ENCODE measurements at regions not wholly inside any gene's neighbourhood (a gene's known extent, or its start where the extent isn't known, plus 50 kb on each side); places are given as distances from the start of the nearest gene placed in this dataset.

- WGBS, 2 donors = 75 to 81% methylated on average over 5 of the region's 5 CpGs
- DNase-seq (no peak), ATAC-seq (no peak)
- Histone ChIP-seq H3K4me3 (no peak overlapping the region), H3K9me3 (no peaks in the 10 kb centered on the region), H3K36me3 (no peaks in the 10 kb centered on the region), H3K27ac (no peak overlapping the region), H3K4me1 (no peaks in the 10 kb centered on the region), H3K27me3 (peaks cover 0 to 10% (median 0%) of the 10 kb centered on the region in 7 donors)
- intact Hi-C loops (cut with DNase I) = no loop called here
- TF ChIP-seq, protein P1, sequence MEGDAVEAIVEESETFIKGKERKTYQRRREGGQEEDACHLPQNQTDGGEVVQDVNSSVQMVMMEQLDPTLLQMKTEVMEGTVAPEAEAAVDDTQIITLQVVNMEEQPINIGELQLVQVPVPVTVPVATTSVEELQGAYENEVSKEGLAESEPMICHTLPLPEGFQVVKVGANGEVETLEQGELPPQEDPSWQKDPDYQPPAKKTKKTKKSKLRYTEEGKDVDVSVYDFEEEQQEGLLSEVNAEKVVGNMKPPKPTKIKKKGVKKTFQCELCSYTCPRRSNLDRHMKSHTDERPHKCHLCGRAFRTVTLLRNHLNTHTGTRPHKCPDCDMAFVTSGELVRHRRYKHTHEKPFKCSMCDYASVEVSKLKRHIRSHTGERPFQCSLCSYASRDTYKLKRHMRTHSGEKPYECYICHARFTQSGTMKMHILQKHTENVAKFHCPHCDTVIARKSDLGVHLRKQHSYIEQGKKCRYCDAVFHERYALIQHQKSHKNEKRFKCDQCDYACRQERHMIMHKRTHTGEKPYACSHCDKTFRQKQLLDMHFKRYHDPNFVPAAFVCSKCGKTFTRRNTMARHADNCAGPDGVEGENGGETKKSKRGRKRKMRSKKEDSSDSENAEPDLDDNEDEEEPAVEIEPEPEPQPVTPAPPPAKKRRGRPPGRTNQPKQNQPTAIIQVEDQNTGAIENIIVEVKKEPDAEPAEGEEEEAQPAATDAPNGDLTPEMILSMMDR (IDR thresholded peaks at IDR 0.05) = no peak
Measured at GRCh38 chr14:78091361-78091760, 78.8 kb upstream of the NRXN3 start.

- ATAC-seq = no peak
- peaks cover 0 to 9% (median 0%) of the 10 kb centered on the region in 7 donors for H3K27me3 ChIP-seq
- intact Hi-C loops (cut with DNase I) = no loop called here
Measured at GRCh38 chr14:78092040-78092439, 78.1 kb upstream of the NRXN3 start.

GRCh38 chr14:78103271-78103670, 66.9 kb upstream of the NRXN3 start:
- intact Hi-C loops (cut with DNase I) = no loop called here
- Histone ChIP-seq H3K4me1 (no peaks in the 10 kb centered on the region), H3K27me3 (peaks cover 0 to 8% (median 0%) of the 10 kb centered on the region in 7 donors), H3K4me3 (no peak overlapping the region), H3K9me3 (peaks cover 0 to 7% (median 0%) of the 10 kb centered on the region in 11 donors), H3K36me3 (no peaks in the 10 kb centered on the region), H3K27ac (no peak overlapping the region)
- DNase-seq (no peak), ATAC-seq (no peak)
- TF ChIP-seq, protein P1 (IDR thresholded peaks at IDR 0.05) = no peak
- 65 to 66% methylated on average over 3 of the region's 3 CpGs for WGBS, 2 donors

More at GRCh38 chr14:78092040-78092439, 78.1 kb upstream of the NRXN3 start:
- no peak for DNase-seq
- 55 to 68% methylated on average over 7 of the region's 7 CpGs for WGBS, 2 donors
- no peaks in the 10 kb centered on the region for H3K36me3 ChIP-seq
- no peak overlapping the region for H3K27ac ChIP-seq
- H3K9me3 ChIP-seq = no peaks in the 10 kb centered on the region
- TF ChIP-seq, protein P1 (IDR thresholded peaks at IDR 0.05) = no peak
- H3K4me1 ChIP-seq = no peaks in the 10 kb centered on the region
- no peak overlapping the region for H3K4me3 ChIP-seq

DNA sequence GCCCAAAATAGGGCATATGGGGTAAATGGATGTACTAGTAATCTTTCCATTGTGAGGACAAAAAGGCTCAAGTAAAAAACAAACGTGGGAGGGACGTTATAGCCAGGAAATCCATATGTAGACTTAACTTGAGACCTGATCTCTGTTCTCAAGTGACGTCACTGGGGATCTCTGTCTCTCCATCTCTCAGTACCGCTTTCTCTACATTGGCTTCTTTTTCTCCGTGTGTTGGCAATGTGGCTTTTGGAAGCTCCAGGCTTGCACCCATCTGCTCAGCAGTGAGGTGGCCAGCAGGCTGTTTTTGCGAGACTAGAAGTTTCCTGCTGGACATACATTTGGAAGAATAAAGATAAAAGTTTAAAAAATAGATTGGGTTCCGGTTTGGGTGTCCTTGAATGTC, 66.0 kb upstream of the NRXN3 start:
- no peak for ATAC-seq
- Histone ChIP-seq H3K27me3 (peaks cover 0 to 8% (median 0%) of the 10 kb centered on the region in 7 donors), H3K36me3 (no peaks in the 10 kb centered on the region), H3K27ac (no peak overlapping the region), H3K4me1 (no peaks in the 10 kb centered on the region), H3K9me3 (peaks cover 0 to 9% (median 0%) of the 10 kb centered on the region in 11 donors), H3K4me3 (no peak overlapping the region)
- no peak for DNase-seq
- WGBS, 2 donors = 71 to 73% methylated on average over 7 of the region's 7 CpGs
- intact Hi-C loops (cut with DNase I) = no loop called here
- TF ChIP-seq, protein P1 (IDR thresholded peaks at IDR 0.05) = no peak
